NCI-H2081 (cell line): ENCODE measurements at regions not wholly inside any gene's neighbourhood (a gene's known extent, or its start where the extent isn't known, plus 50 kb on each side); places are given as distances from the start of the nearest gene placed in this dataset.
"Not testable (repeated sequence)": the region's sequence is repeated elsewhere in the genome, so short reads cannot be mapped to it uniquely, and the experiment has no call there.

Experiments
- DNase-seq, 2 experiments: peaks; one replicate each; lab custom pipeline; 2025; lab: John Stamatoyannopoulos, UW

DNA sequence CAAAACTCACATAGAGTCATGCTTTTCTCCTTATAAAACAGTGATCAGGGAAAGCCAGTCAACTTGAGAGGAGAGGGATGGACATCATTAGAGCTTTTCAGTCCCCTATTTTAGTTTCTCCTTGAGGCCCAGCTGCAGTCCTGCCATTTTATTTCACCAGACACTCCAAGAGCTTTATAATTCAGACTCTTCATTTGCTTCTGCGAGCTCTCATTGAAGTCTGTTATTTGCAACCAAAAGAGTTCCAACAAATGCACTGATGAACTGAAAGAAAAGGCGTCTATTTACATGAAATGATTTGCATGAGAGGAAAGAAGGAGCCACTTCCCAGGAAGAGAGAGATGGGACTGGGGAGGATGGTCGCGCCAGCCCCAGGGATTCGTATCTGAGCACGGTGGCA is 86.8 kb downstream of the NDUFA12 start:
- no peak for DNase-seq

DNA sequence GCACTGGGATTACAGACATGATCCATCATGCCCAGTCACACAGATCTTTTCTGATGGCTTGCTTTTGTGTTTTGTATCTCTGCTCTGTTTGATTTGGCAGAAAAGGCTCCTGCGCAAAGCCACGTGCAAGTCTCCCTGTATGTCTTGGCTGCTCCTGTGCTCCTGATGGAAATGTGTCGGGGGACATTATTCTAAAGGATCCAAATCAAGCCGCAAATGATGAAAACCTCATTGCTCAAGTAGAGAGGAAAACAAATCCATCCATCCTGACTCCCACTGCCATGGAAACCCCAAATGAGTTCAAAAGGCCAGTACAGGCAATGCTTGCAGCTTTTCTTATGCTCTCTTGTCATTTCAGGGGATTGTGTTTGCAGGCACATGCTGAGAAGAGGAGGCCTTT is 93.8 kb downstream of the NDUFA12 start:
- DNase-seq = no peak

DNA sequence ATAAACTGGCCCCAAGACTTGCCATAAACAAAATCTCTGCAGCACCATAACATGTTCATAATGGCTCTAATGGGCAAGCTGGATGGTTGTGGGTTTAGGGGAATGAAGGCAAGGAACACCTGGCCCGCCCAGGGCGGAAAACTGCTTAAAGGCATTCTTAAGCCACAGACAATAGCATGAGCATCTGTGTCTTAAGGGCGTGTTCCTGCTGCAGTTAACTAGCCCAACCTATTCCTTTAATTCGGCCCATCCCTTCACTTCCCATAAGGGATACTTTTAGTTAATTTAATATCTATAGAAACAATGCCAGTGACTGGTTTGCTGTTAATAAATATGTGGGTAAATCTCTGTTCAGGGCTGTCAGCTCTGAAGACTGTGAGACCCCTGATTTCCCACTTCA is 97.7 kb downstream of the NDUFA12 start:
- not testable (repeated sequence) for DNase-seq

DNA sequence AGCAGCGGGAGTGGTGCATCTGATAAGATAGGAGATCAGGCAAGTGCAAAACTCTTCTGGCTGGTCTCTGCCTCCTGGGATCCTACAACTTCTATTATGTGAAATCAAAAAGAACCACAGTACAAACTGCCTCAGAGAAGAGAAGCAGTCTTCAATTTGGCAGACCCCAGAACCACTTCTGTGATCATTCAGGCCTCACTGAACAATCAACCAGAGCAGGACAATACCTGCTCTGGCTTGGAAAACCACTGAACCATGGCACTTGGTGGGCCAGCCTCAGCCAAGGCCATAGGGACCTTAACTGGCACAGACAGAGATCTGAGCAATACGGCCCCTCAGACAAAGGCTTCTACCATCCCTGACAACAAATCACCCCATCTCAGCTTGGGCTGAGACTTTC is 103.0 kb downstream of the NDUFA12 start:
- no peak for DNase-seq

DNA sequence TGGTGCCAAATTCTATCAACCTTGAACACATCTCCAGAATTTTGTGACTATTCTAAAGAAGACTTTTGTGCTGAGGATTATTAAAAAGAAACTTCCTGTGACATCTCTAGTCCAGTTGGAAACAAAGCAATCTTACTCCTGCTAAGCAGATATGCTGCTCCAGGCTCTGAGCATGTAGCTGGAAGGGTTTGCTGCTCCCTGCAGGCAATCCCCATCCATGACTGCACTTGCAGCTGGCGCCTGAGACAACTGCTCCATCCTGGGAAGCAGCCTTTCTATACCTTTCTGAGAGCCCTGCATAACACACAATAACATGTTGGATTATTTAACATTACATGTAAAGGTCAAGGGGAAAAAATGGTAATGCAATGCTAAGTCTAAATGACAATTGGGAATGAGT is 105.1 kb downstream of the NDUFA12 start:
- peak in 1 of 2 experiments; percentile 3 for DNase-seq

DNA sequence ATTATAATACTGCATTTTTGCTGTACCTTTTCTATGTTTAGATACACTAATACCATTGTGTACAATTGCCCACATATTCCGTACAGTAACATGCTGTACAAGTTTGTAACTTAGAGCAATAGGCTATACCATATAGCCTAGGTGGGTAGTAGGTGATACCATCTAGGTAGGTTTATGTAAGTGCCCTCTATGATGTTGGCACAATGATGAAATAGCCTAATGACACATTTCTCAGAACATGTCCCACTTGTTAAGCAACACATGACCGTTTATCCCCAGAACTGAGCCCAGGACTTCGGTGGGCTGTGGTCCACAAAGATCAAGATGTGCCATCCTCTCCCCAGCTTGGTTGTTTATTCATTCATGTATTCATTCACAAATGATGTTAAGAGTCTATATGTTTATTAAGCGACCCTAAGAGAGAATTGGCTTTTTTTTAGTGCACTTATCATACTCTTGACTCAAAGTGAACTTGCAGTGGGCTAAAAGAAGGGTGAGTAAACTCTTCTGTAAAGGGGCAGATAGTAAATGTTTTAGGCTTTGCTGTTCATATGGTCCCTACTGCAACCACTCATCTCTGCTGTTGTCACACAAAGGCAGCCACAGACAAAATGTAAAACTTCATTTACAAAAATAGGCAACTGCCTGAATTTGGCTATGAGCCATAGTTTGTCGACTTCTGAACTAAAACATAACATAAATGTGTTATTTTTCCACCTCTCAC is 110.8 kb downstream of the NDUFA12 start:
- no peak for DNase-seq

DNA sequence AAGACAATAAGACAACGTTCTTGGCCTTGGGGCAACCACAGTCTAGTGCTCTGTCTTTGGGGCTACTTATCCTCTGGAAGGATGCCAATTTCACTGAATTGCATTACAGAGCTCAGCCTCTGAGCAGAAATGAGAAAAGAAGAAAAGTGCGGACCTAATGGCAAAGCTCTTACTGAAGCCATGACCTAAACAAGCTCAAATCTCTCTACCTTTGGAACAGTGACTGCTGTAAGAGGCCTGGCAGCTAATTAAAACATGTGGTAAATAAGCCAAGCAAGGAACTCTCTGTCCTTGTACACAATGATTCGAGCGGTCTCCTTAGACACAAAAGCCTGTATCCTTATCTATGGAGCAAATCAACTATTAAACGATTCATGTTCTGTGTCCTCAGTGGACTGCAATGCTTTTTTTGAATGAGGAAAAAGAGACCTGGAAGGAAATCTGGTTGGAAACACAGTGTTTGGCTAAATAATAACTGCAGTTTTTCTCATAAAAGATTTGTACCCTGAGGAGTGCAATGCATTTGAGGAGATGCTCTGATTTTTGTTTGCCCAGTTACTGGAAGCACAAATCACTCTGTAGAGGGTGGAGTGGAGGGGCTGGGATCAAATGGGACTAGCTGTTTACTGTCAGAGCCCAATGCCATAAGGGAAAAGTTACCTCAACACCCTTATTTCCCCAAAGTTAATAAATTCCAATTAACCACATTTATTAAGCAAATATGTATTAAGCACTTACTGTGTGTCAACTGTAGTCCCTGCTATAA is 113.9 kb downstream of the NDUFA12 start:
- no peak for DNase-seq

DNA sequence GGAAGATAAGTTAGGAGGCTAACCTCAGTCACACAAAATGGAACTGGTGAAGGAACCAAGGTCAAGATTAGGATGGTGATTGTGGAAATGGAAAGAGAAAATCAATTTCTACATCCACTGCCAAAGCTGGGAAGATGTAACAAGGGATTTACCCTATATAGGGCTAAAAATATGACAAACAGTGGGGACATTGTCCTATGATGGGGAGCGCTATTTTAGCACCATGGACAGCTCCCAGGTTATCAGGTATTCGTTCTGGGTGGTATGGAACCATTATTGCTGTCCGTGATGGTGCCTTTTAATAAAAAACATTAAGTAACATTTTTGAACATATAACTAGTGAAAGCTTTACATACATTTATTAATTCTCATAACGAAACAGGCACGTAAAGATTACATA is 124.0 kb downstream of the NDUFA12 start:
- DNase-seq = no peak

DNA sequence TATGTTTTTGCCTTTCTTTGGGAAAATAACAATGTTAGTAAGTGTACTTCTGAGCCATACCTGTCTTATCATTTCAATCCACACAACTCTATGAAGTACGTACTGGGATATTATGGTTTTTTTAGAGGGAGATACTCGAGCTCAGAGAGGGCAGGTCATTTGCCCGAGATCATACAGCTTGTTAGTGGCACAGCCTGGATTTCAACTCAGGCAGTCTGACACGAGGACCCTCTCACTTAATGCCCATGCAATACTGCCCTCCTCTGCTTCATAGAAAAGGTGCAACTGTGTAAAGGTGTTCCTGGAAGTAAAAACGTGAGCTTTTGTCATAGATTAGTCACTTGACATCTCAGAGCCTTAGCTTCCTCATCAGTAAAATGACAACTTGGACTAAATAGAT is 128.0 kb downstream of the NDUFA12 start:
- DNase-seq = peak; percentile 10 to 60

DNA sequence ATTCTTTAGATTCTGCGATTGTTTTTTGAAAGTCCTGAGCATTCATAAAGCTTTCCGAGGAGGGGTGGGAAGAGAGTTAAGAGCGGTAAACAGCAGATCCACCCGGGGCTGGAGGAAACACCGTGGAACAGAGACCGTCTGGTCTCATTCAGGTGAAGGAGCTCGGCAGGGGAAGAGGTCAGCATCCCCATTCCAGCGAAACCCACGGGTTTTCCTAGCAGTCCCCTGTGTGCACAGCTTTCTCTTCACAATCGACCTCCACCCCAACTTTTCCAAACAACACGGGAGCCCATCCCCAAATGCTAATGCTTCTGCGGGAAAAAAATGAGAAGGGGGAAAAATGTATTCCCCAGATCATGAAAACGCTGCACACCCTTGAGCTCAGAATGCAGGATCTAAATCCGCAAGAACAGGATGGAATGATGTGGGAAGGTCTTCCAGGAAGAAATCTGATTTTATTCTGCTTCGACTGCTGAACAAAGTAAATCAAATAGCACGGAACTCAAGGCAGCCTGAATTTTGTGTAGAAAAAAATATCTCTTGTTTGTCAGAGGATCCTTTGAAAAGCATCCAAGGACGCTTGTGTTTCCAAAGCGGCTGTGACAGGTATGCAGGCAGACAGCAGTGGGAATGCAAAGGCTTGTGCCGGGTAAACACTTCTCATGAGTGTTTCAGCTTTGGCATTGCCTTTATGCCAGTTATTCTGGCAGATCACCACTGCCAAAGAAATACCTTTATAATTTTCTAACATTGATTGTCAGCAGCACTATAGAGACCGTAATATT is 128.8 kb downstream of the NDUFA12 start:
- no peak for DNase-seq

DNA sequence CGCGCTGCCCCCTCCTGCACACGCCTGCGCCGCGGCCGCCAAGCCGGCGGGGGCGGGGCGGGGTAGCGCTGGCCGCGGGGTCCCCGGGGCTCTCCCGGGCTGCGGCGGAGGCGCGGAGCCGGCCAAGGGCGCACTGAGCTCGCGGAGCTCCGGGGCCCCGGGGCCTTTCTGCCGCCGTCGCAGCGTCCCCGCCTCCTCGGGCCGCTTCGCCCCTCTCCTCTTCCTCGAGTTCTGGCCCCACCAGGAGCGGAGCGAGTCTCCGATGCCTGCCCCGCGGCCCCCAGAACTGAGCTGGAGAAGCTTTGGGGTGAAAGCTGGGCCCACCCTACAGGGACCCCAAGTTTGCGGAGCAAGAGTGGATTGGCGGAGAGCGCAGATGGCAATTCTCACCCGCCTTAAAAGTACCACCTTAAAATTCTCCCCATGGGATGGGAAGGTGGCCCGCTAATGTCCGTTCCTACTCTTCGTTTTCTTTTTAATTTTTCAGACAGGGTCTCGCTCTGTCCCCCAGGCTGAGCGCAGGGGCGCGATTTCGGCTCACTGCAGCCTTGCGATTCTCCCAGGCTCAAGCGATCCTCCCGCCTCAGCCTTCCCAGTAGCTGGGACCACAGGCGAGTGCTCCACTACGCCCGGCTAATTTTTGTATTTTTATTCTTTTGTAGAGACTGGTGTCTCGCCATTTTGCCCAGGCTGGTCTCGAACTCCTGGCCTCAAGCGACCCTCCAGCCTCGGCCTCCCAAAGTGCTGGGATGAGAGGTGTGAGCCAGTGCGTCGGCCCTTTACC is 129.6 kb downstream of the NDUFA12 start:
- DNase-seq = no peak

DNA sequence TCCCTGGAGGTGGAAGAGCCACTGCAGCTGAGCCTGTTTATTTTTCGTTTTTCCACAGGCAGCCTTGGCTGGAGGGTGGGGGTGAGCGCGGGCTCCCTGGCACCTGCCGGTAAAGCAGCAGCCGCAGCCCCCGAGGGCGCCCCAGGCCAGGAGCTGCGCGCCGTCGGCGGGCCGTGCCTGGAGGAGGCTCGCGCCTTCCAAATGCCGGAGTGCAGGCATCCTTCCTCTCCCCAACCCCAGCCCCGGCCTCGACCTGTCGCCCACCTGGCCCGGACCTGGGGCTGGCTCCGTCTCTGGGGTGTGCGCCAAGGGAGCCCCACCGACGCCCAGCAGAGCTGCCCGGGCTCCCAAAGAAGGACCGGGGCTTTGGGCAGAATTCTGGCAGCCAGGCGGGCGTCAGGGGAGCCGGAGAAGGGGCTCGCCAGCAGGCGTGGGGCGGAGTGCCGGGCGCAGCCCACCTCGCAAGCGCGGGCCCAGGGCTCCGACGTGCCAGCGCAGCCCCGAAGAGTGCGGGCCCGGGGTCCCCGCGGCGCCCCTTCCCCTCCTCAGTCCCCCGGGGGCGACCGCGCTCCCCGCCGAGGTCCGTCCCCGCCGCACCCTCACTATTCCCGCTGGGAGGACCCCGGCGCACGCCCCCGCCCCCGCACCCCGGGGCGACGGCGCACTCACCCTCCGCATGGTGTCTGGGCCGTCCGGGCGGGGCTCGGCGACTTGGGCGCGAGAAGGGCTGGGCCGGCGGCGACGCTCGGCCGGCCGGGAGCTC is 130.3 kb downstream of the NDUFA12 start:
- peak; percentile 17 to 43 for DNase-seq

DNA sequence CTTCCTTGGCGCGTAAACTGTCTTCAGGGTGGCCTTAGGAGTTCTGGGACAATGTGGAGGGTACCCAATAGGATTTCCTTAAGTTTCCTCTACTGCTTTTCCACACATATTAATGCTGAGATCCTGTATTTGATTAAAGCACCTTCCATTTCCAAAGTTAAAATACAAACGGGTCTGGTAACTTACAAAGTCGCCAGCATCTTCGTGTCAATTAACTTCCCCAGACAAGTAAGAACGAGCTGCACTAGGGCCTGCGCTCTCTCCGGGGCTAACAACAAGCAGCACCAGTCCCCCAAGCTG is 130.9 kb downstream of the NDUFA12 start:
- DNase-seq = no peak

DNA sequence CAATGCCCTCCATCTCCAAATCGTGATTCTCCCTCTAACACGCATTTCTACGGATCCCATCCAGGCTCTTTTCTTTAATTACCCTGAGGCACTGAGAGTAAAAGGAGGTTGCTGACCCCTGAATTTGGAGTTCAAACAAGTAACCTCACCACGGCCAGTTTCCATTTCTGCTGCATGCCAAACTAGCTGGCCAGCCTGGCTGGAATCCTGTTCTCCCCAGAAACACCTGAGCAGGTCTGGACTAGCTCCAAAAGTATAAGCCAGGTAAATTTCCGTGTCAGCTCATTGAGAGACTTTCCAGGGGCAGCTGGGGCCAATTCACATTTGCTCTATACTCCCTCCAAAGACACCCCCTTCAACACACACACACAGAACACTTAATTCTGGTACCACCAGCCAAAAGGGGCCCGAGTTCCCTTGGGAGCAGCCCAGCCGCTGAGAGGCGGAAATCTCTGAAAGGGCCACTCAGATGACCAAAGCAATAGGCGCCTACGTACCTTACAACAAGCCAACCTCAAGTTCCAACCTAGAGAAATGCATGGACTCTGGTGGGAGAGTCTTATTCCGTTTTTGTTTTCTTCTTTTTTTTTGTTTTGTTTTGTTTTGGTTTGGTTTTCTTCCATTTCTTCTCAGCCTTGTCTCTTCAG is 131.4 kb downstream of the NDUFA12 start:
- no peak for DNase-seq

DNA sequence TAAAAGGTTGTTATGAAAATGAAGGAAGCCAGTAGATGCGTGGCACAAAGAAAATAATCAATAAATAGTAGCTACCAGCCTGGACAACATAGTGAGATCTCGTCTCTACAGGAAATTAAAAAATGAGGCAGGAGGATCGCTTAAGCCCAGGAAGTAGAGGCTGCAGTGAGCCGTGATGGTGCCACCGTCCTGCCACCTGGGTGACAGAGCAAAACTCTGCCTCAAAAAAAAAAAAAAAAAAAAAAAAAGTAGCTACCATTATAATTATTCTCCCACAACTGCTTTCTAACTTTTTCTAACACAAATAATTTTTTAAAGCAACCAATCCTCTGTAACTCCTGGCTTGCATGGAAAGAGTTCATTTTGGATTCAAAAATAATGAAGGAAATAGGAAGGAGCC is 133.0 kb downstream of the NDUFA12 start:
- no peak for DNase-seq

DNA sequence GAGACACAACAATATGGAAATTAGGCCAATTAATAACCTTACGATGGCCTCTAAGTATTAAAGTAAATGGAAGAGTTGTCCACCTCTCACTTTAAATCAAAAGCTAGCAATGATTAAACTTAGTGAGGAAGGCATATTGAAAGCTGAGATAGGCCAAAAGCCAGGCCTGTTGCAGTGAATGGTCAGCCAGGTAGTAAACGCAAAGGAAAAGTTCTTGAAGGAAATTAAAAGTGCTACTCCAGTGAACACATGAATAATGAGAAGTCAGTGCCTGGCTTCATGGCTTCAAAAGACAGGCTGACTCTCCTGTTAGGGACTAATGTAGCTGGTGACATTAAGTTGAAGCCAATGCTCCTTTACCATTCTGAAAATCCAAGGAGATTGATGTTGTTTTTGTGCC is 135.3 kb downstream of the NDUFA12 start:
- DNase-seq = no peak

DNA sequence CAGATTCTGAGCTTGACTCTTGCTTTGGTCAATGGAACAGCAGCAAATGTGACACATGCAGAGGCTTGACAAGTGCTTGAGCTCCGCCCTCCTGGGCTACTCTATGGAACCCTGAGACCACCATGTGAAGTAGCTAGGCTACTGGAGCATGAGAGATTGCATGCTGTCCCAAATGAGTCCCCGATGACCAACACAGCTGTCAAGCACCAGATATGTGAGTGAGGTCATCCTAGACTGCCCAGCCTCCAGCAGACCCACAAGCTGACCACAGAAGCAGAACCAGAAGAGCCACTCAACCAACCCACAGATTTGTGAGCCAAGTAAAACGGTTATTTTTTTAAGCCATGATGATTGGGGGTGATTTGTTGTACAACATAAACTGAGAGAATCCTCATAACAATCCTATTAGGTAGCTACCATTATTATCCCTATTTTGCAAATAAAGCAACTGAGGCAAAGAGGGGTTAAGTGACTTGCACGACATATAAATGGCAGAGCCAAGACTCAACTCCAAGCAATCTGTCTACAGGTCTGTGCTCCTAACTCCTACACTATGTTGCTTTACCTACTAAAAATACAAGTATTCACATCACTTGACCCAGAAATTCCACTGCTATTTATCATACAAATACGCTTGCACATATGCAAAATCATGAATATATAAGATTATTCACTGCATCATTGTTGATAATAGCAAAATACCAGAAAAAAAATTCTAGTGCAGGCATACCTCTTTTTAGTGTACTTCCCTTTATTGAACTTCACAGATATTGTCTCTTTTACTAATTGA is 136.2 kb downstream of the NDUFA12 start:
- no peak for DNase-seq

DNA sequence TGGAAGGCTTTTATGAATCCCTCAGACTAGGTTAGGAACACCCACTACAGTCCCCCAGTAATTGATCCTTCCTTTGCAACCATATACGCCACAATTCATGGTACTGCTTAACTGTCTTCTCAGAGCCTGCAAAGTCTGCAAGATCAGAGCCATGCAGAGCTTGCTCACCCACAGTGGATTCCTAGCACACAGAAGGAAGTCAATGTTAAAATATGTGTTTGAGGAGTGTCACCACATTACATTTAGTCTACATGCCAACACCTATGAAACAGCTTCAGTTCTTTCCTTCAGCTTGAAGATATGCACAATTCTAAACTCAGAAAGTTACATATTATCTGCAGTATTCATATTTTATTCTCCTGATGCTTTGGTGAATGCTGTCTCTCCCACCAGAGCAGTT is 138.5 kb downstream of the NDUFA12 start:
- DNase-seq = no peak

DNA sequence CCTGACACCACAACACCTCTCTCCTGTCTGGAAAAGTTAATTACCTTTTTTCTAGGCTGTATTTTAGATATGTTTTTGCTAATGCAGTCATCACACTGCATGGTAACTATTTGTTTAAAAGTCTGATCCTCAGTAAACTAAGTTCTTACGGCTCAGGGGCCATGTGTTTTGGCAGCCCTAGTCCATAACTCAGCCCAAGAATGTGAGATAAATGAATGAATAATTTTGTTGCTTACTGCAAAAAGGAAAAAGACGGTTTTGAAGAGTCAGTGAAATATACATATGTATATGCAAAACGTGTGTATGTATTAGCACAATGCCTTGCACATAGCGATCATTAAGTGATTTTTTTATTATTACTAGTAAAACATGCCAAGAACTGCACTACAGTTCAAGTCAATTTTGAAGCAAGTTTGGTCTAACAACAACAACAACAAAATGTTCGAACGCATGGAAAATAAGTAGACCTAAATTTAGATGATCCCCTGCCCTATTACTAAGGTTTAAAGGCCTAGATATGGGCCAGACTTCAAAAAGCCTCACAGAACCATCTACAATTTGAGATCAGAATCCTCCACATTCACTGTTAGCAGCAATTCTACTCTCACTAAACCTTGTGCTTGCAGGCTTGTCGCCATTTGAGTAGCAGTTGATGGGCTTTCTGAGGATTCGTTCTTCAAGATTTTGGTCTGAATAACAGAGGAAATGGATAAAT is 140.0 kb downstream of the NDUFA12 start:
- DNase-seq = no peak

DNA sequence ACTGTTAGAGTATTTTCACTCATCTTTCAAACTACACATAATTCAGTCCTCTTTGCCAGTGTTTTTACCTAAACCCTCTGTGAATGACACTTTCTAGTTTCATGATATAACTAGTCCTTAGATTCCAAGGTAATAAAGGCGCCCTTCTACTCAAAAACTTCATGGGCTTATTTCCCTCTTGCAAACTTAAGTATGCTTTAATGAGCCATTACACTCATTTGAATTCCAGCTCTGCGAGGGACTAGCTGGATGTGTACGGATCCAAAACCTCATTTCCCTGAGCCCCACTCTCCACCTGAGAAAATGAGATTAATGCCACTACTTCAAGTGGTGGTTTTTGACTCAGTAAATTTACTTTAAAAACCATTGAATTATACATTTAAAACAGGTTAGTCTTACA is 141.1 kb downstream of the NDUFA12 start:
- no peak for DNase-seq
